ENCODE measurements at regions not wholly inside any gene's neighbourhood (a gene's known extent, or its start where the extent isn't known, plus 50 kb on each side); places are given as distances from the start of the nearest gene placed in this dataset.
"Not testable (repeated sequence)": the region's sequence is repeated elsewhere in the genome, so short reads cannot be mapped to it uniquely, and the experiment has no call there.

DNA sequence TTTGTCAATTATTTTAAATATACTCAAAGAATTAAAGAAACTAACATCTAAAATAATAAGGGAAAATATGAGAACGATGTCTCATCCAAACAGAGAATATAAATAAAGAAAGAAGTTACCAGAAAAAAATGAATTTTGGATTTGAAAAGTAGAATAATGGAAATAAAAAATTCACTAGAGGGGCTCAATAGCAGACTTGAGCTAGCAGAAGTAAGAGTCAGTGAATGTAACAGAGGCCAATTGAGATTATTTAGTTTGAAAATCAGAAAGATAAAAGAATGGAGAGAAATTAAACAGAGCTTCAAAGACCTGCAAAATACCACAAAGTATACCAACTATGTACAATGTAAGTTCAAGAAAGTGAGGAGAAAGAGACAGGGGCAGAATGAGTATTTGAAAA, 333.6 kb downstream of the GPD2 start:
- TF ChIP-seq POLR2A (IDR thresholded peaks at IDR 0.05; ENCODE audit: low read depth, low read length) = no peak
- no peak for FAIRE-seq
- no peak for DNase-seq (ENCODE audit: insufficient read length, low spot score)

DNA sequence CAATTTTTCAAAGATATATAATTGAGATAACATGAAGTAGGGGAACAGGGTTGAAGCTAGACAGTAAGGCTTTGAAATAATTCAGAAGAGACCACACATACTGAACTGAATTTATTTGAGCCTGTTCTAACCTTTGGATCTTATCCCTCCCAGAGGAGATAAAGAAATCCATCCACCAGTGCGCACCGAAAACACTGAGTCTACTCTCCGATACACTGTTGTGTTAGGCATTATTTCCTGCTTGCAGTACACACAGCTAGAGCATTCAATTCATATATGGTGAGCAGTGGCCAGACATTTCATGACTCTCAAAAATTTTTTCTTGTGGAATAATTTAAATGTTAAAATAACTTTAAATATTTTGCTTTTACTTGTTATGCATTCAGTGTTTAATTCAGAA, 342.7 kb downstream of the GPD2 start:
- FAIRE-seq (no peak), DNase-seq (ENCODE audit: insufficient read length, low spot score) (no peak)
- no peak for TF ChIP-seq POLR2A (IDR thresholded peaks at IDR 0.05; ENCODE audit: low read depth, low read length)

DNA sequence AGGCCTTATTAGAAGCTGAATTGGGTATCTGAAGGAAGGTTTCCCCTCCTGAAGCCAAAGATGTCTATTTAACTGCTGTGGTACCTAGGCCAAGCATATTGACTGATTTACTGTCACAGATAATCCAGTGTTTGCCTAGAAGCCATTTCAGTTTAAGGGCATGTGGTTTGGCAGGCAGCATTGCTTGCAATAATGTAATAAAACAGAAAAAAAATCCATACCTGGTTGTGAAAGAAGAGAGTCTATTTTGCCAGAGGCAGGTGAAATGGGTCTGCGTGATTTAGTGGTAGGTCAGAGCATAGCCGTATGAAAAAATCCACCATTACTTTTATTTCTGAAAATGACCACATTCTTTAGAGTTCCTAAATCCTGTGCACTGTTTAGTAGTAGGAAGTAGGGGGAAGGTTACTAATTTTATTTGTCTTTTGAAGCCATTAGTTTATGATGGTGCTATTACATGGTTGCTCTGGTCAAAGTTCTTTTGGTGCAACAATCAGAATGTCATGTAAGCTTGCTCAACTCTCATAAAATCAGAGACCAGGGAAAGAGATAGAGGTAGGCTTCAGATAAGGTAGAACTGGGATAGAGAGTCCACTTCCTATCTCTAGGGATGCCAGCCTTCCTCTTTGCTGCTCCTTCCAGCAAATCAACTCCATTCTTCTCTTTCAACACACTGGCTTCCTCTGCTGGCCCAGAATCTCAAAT, 343.4 kb downstream of the GPD2 start:
- no peak for FAIRE-seq

DNA sequence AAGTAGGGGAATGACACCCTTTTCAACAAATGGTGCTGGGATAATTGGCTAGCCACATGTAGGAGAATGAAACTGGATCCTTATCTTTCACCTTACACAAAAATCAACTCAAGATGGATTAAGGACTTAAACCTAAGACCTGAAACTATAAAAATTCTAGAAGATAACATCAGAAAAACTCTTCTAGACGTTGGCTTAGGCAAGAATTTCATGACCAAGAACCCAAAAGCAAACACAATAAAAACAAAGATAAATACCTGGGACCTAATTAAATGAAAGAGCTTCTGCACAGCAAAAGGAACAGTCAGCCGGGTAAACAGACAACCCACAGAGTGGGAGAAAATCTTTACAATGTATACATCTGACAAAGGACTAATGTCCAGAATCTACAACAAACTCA, 345.5 kb downstream of the GPD2 start:
- FAIRE-seq; DNase-seq (ENCODE audit: insufficient read length, low spot score): not testable (repeated sequence)

More for the DNA sequence above, 343.4 kb downstream of the GPD2 start:
- no peak for DNase-seq (ENCODE audit: insufficient read length, low spot score)
- no peak for TF ChIP-seq POLR2A (IDR thresholded peaks at IDR 0.05; ENCODE audit: low read depth, low read length)

DNA sequence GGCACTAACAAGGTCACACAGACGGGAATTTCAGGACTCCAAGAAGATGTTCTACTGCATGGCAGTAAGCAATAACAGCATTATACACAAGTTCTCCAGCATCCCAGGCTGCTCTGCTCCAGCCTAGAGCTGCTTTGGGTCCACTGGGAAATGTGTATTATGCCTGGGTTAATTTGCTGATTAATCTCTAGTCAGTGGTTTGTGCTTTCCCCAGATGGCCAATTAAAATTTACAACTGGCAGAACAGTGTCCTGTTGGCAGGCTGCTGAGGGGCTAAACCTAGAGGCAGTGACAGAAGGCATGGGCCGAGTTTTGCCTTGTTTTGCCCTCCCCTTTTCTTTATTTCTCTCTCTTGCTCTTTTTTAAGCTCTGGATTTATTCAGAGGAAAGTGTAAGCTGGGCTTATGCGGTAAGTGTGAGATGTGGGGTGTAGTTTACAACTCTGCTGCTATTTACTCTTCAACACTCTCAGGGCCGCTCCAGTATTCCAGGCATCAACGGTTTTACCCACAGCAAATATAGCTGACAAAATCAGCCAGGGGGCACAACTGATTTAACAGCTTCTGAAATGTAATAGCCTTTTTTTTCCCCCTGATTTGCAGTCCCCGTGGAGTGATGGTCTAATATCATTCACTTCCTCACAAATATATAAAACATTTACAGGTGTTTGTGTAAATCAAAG, 348.0 kb downstream of the GPD2 start:
- DNase-seq (ENCODE audit: insufficient read length, low spot score) = no peak
- TF ChIP-seq POLR2A (IDR thresholded peaks at IDR 0.05; ENCODE audit: low read depth, low read length) = no peak
- no peak for FAIRE-seq

DNA sequence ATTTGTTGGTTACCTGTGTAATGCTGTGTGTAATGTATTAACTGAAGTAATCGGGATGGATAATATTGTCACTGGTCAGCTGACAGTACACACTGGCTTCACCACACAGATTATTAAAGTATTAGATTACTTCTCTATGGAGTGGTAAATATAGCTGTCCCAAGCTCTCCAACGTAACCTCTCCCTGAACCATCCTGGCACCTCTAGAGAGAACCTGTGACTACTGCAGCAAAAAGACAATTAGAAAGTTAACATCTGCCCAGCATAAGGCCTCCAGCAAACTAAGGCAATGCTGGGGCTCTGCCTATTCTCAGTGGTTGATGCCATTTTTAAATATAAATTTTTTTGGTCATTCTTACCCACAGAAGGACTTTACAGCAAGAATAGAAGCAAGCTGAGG, 351.3 kb downstream of the GPD2 start:
- no peak for TF ChIP-seq POLR2A (IDR thresholded peaks at IDR 0.05; ENCODE audit: low read depth, low read length)
- FAIRE-seq (no peak), DNase-seq (ENCODE audit: insufficient read length, low spot score) (no peak)

DNA sequence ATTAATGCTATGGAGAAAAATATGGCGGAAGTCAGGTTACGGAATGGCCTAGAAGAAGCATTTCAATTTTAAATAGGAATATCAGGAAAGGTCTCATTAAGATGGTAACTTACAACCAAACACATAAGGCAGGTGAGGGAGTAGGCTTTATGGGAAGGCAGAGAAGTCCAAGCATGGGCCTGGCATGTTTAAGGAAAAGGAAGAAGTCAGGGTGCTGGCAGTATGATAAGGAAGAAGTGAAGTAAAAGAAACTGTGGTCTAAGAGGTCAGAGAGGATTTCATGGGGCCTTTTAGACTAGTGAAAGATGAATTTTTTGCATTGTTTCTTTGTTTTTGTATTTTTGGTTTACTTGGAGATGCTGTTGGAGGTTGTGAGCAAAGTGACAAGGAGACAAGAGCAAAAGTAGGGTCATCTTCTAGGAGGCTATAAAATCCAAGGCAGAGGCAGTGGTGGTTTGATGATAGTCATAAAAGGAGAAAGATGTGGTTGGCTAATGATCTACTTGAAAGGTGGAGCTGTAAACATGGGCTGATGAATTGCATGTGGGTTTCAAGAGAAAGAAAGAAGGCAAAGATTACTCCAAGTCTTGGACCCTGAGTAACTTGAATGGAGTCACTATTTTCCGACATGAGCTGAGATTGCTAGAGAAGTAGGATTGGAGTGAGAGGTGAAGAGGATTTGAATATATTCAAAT, 354.3 kb downstream of the GPD2 start:
- FAIRE-seq = no peak
- DNase-seq (ENCODE audit: insufficient read length, low spot score) = no peak

DNA sequence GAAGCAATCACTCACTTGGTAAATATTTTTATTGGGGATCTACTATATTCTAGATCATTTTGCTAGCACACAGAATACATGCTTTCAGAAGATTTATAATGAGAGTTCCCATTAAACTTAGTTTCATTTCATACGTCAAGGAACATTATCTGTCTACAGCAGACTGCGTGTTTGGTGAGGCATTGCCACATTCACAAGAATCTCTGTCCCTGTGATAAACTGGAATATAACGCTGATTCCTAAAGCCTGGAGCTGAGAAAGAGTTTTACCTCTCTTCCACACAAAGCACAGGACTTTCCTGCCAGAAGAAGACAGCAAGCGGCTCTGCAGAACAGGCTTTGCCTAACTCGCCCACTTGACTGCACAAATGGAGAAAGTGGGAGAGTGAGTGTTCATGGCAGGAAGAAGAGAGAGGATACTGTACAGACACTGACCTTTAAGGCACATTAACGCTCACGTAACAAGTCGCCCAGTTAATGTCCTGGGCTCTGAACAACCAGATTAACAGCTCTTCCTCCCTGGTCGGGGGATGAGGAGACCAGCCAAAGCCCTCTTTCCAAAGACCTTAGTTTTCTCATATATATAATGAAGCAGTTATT, 356.2 kb downstream of the GPD2 start:
- DNase-seq (ENCODE audit: insufficient read length, low spot score) (no peak), FAIRE-seq (no peak)
- TF ChIP-seq POLR2A (IDR thresholded peaks at IDR 0.05; ENCODE audit: low read depth, low read length) = no peak

More for the DNA sequence above, 354.3 kb downstream of the GPD2 start:
- no peak for TF ChIP-seq POLR2A (IDR thresholded peaks at IDR 0.05; ENCODE audit: low read depth, low read length)

DNA sequence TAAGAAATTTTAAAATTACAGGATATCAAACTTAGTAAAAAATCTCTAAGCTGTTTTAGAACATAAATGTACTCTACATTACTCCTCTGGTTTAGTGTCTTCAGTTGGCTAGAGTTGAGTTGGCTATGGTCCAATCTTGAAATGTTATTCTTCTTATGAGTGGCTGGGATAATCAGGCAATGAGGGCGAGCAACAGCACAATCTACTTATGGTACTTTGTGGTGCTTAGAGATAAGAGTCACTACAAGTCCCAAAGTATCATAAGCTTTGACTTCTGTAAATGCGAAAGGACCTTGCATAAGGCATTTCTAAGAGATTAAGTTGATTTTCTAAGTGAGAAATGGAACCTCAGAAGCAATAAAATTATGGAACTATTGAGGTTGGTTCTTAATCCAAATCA, 361.7 kb downstream of the GPD2 start:
- TF ChIP-seq POLR2A (IDR thresholded peaks at IDR 0.05; ENCODE audit: low read depth, low read length) = no peak
- FAIRE-seq (no peak), DNase-seq (ENCODE audit: insufficient read length, low spot score) (no peak)

DNA sequence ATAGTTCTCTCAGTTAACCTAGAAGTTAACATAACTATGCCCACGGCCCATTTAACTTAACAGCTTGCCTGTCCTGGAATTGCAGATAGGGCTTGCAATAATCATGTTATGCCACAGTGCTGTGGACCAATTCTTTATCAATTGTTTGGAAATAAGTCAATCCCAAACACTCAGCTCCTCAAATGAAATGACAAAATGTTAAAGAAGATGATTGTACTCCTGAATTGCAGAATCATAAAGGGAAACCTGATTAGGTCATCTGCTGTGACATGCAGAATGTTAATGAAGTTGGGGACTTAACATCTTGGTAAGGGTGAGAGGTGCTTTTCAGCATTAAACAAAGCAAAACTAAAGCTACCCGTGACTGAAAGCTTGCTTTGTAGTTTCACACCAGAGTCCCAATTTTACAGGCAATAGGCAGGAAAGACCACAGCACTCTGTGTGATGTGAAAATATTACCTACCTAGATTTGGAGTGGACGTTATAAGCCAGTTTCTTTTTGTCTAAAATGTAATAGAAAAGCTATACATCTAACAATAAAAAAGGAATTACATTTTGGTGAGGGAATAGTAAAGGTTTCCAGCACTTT, 364.0 kb downstream of the GPD2 start:
- no peak for TF ChIP-seq POLR2A (IDR thresholded peaks at IDR 0.05; ENCODE audit: low read depth, low read length)
- FAIRE-seq = no peak

DNA sequence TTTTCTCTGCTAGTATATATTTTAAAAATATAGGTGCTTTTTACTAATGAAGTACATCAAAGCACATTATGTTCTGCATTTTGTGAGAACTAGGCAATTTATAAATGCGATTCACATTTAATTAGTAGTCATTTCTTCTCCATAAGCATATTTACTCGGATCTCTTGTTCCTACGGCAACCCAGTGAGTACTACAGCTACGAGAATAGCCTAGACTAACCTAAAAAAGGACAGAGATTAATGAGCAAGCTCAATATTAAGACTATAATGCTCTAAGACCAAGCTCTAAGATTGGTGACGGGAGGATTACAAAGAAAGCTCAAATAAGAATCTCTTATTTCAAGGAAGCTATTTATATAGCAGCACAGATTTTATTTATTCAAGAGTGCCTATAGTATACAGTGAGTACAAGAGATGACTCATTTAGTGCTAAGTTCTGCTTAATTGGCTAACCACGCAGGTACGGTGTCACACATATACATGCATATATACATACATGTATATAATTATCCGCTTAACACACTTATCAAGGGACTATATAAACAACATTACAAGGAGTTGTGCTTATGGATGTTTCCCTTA, 364.7 kb downstream of the GPD2 start:
- no peak for DNase-seq (ENCODE audit: insufficient read length, low spot score)
- TF ChIP-seq POLR2A (IDR thresholded peaks at IDR 0.05; ENCODE audit: low read depth, low read length) = no peak
- no peak for FAIRE-seq

More for the DNA sequence above, 364.0 kb downstream of the GPD2 start:
- no peak for DNase-seq (ENCODE audit: insufficient read length, low spot score)

DNA sequence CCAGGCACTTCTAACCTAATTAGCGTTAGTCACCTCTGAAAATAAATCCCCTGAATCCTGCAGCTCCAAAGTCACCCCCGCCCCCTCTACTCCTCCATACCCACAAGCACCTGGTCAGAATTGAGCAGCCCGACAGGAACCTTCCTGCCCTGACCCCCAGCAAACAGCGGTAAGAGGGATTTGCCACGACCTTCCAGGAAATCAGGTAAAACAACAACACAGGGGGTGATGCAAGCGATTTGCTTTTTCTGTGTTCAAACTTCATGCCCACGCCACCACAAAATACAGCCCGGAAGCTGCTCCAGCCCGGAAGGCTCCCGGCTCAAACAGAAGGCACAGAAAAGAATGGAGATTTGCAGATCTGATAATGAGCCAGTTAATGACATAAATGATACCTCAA, 367.1 kb downstream of the GPD2 start:
- TF ChIP-seq POLR2A (IDR thresholded peaks at IDR 0.05; ENCODE audit: low read depth, low read length) = no peak
- FAIRE-seq = no peak
- DNase-seq (ENCODE audit: insufficient read length, low spot score) = no peak

DNA sequence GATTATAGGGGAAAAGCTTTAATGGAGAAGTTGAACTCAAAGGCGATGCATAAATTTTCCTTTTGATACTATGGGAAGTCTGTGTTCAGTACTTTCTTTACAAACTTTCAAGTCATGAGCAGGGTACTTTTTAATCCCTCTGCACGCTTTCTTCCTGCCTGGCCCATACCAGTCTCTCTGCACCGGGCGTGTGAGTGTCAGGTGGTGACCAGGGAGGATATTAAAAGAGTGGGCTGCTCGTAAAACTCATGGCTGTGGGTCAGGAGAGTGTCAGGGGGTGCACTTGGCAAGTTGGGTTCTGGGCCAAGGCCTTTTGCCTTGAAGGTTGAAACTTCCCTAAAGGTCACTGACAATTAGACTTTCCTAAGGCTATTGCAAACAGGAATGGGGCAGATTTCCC, 367.8 kb downstream of the GPD2 start:
- FAIRE-seq (no peak), DNase-seq (ENCODE audit: insufficient read length, low spot score) (no peak)
- no peak for TF ChIP-seq POLR2A (IDR thresholded peaks at IDR 0.05; ENCODE audit: low read depth, low read length)

DNA sequence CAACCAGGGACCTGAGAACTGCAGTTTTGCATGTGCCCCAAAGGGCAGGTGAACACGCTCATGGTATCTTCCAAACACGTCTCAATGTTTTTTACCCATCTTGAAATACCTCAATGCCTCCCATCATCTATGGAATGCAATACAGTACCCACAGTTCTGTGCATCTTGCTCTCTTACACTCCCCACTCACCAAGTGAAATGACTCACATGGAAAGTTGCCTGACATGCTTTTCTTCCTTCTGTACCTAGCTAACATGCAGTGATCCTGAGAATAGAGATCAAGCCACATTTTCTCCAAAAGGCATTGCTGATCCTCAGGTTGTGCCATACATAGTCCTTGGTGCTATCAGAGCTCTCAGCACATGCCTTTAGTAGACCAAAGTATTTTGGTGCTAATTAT, 373.9 kb downstream of the GPD2 start:
- FAIRE-seq = no peak
- DNase-seq (ENCODE audit: insufficient read length, low spot score) = no peak
- TF ChIP-seq POLR2A (IDR thresholded peaks at IDR 0.05; ENCODE audit: low read depth, low read length) = no peak

All from H54 (cell line).